ENCODE measurements at regions not wholly inside any gene's neighbourhood (a gene's known extent, or its start where the extent isn't known, plus 50 kb on each side); places are given as distances from the start of the nearest gene placed in this dataset.

GRCh38 chr11:15727520-15727914, 612.8 kb downstream of the INSC start:
- TF ChIP-seq POLR2A (IDR thresholded peaks at IDR 0.05) = no peak
- no peak for TF ChIP-seq CTCF (IDR thresholded peaks at IDR 0.05)
- TF ChIP-seq POLR2AphosphoS5 (IDR thresholded peaks at IDR 0.05) = no peak
